ENCODE measurements at regions not wholly inside any gene's neighbourhood (a gene's known extent, or its start where the extent isn't known, plus 50 kb on each side); places are given as distances from the start of the nearest gene placed in this dataset.

DNA sequence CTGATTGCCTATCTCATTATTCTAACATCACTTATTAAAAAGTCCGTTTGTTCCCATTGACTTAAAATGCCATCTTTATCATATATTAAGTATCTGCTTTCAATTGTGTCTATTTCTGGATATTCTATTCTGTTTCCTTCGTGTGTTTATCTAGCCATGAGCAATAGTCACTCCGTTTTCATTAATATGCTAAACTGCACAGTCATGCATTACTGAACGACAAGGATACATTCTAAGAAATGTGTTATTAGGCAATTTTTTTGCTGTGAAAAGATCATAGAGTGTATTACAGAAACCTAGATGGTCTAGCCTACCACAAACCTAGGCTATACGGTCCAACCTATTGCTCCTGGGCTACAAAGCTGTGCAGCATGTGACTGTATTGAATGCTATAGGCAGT lies 482.9 kb downstream of the IRX1 start:
- TF ChIP-seq POLR2A (IDR thresholded peaks at IDR 0.05) = no peak
- TF ChIP-seq, protein P1, sequence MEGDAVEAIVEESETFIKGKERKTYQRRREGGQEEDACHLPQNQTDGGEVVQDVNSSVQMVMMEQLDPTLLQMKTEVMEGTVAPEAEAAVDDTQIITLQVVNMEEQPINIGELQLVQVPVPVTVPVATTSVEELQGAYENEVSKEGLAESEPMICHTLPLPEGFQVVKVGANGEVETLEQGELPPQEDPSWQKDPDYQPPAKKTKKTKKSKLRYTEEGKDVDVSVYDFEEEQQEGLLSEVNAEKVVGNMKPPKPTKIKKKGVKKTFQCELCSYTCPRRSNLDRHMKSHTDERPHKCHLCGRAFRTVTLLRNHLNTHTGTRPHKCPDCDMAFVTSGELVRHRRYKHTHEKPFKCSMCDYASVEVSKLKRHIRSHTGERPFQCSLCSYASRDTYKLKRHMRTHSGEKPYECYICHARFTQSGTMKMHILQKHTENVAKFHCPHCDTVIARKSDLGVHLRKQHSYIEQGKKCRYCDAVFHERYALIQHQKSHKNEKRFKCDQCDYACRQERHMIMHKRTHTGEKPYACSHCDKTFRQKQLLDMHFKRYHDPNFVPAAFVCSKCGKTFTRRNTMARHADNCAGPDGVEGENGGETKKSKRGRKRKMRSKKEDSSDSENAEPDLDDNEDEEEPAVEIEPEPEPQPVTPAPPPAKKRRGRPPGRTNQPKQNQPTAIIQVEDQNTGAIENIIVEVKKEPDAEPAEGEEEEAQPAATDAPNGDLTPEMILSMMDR (IDR thresholded peaks at IDR 0.05) = no peak

All from Peyer's patch (tissue), 4 donors.